ENCODE measurements at regions not wholly inside any gene's neighbourhood (a gene's known extent, or its start where the extent isn't known, plus 50 kb on each side); places are given as distances from the start of the nearest gene placed in this dataset.
"Not testable (repeated sequence)": the region's sequence is repeated elsewhere in the genome, so short reads cannot be mapped to it uniquely, and the experiment has no call there.

- in situ Hi-C loops (cut with MboI; ENCODE audit: low sequenced_read_pairs, unreplicated experiment) = no loop called here
- no peak for DNase-seq (ENCODE audit: low spot score)
- no peak for TF ChIP-seq CTCF (IDR thresholded peaks at IDR 0.05; ENCODE audit: borderline replicate concordance, control extremely low read depth, extremely low read depth, insufficient read depth, missing control alignments)
These were observed 68.7 kb downstream of the VSIG4 start for GRCh38 chrX:65971151-65971550.

GRCh38 chrX:65967159-65967558 is 72.7 kb downstream of the VSIG4 start:
- DNase-seq (ENCODE audit: low spot score); in situ Hi-C loops (cut with MboI; ENCODE audit: low sequenced_read_pairs, unreplicated experiment): not testable (repeated sequence)

DNA sequence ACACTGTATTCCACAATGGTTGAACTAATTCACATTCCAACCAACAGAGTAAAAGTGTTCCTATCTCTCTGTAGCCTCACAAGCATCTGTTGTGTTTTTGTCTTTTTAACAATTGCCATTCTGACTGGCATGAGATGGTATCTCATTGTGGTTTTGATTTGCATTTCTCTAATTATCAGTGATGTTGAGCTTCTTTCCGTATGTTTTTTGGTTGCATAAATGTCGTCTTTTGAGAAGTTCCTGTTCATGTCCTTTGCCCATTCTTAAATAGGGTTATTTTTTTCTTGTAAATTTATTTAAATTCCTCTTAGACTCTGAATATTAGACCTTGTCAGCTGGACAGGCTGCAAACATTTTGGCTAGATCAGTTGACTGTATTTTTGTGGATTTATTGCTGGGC is 78.2 kb downstream of the VSIG4 start:
- in situ Hi-C loops (cut with MboI; ENCODE audit: low sequenced_read_pairs, unreplicated experiment) = no loop called here
- DNase-seq (ENCODE audit: low spot score) = no peak
- TF ChIP-seq CTCF (IDR thresholded peaks at IDR 0.05; ENCODE audit: borderline replicate concordance, control extremely low read depth, extremely low read depth, insufficient read depth, missing control alignments) = no peak

DNA sequence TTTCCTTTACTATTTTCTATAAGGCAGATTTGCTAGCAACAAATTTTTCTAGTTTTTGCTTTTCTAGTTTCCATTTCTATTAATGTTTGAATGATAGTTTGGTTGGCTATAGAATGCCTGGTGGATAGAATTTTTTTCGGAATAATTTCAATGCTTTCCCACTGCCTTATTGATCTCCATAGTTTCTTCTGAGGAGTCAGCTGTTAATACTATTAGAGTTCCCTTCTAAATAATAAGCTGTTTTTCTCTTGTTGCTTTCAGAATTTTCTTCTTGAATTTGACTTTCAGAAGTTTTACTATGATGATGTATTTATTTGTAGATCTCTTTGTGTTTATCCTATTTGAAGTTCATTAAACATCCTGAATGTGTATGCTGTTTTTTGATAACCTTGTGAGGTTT is 91.8 kb downstream of the VSIG4 start:
- TF ChIP-seq CTCF (IDR thresholded peaks at IDR 0.05; ENCODE audit: borderline replicate concordance, control extremely low read depth, extremely low read depth, insufficient read depth, missing control alignments) = no peak
- in situ Hi-C loops (cut with MboI; ENCODE audit: low sequenced_read_pairs, unreplicated experiment) = no loop called here
- DNase-seq (ENCODE audit: low spot score) = no peak

DNA sequence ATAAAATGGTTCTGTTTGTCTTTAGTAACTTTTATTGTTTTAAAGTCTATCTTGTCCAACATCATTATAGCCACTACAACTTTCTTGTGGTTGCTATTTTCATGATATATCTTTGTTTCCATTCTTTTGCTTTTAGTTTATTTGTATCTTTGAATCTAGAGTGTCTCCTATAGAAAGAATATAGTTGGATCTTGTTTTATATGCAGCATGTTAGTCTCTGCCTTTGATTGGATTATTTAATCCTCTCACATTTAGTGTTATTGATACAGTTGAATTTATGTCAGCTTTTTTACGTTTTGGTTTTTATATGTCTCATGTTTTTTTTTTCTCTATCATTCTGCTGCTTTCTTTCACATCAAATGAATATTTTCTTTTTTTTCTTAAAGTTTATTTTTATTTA is 98.1 kb downstream of the VSIG4 start:
- TF ChIP-seq CTCF (IDR thresholded peaks at IDR 0.05; ENCODE audit: borderline replicate concordance, control extremely low read depth, extremely low read depth, insufficient read depth, missing control alignments) = no peak
- in situ Hi-C loops (cut with MboI; ENCODE audit: low sequenced_read_pairs, unreplicated experiment) = no loop called here
- DNase-seq (ENCODE audit: low spot score) = no peak

DNA sequence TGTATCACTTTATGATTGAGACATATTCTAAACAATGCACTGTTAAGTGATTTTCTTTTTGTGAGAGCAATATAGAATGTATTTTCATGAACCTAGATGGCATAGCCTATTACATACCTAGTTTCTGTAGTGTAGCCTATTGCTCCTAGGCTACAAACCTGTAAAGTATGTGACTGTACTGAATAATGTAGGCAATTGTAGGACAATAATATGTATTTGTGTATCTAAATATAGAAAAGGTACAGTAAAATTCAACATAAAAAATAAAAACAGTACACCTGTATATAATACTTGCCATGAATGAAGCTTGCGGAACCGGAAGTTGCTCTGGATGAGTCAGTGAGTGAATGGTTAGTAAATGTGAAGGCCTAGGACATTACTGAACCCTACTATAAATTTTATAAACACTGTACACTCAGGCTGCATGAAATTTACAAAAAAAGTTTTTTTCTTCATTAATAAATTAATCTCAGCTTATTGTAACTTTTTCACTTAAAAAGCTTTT is 106.7 kb downstream of the VSIG4 start:
- in situ Hi-C loops (cut with MboI; ENCODE audit: low sequenced_read_pairs, unreplicated experiment) = no loop called here
- TF ChIP-seq CTCF (IDR thresholded peaks at IDR 0.05; ENCODE audit: borderline replicate concordance, control extremely low read depth, extremely low read depth, insufficient read depth, missing control alignments) = no peak
- no peak for DNase-seq (ENCODE audit: low spot score)

GRCh38 chrX:65932173-65933084 is 107.5 kb downstream of the VSIG4 start:
- in situ Hi-C loops (cut with MboI; ENCODE audit: low sequenced_read_pairs, unreplicated experiment) = no loop called here
- DNase-seq (ENCODE audit: low spot score) = no peak
- TF ChIP-seq CTCF (IDR thresholded peaks at IDR 0.05; ENCODE audit: borderline replicate concordance, control extremely low read depth, extremely low read depth, insufficient read depth, missing control alignments) = peak; percentile 20

All from GM13976 (cell line).